HUES48 (cell line): ENCODE measurements at regions not wholly inside any gene's neighbourhood (a gene's known extent, or its start where the extent isn't known, plus 50 kb on each side); places are given as distances from the start of the nearest gene placed in this dataset.

Source experiments
- H3K27ac ChIP-seq: one replicate; pipeline ENCODE4 v1.7.0; 2013; ENCODE audit warnings: low read depth, low read length, inconsistent platforms
- H3K27me3 ChIP-seq: 2 replicates; pipeline ENCODE4 v1.6.1; 2013; ENCODE audit warnings: mild to moderate bottlenecking, low read length; ENCODE audit not compliant: control insufficient read depth, insufficient read depth
- H3K36me3 ChIP-seq: 2 replicates; pipeline ENCODE4 v1.6.1; 2013; ENCODE audit warnings: low read length; ENCODE audit not compliant: control insufficient read depth, insufficient read depth
- H3K4me1 ChIP-seq: 2 replicates; pipeline ENCODE4 v1.6.1; 2013; ENCODE audit warnings: mild to moderate bottlenecking, low read length; ENCODE audit not compliant: control insufficient read depth, insufficient read depth
- H3K4me3 ChIP-seq: 2 replicates; pipeline ENCODE4 v1.5.1; 2013; ENCODE audit warnings: mild to moderate bottlenecking, low read depth, low read length
- H3K9ac ChIP-seq: 2 replicates; pipeline ENCODE4 v1.6.1; 2013; ENCODE audit warnings: mild to moderate bottlenecking, low read depth, low read length, moderate library complexity
- H3K9me3 ChIP-seq: 2 replicates; pipeline ENCODE4 v1.6.1; 2013; ENCODE audit warnings: low read length; ENCODE audit not compliant: control insufficient read depth, insufficient read depth

- Histone ChIP-seq H3K27ac (peak overlapping the region; percentile 28), H3K36me3 (no peaks in the 10 kb centered on the region; the same call in 1 of the 2 replicates), H3K27me3 (no peaks in the 10 kb centered on the region), H3K4me1 (peaks cover 18% of the 10 kb centered on the region), H3K4me3 (no peak overlapping the region), H3K9me3 (no peaks in the 10 kb centered on the region), H3K9ac (no peak overlapping the region)
These were observed 157.8 kb downstream of the CCDC34 start for GRCh38 chr11:27205250-27205649.

GRCh38 chr11:27204529-27204928, 158.5 kb downstream of the CCDC34 start:
- Histone ChIP-seq H3K4me1 (peaks cover 18% of the 10 kb centered on the region), H3K4me3 (no peak overlapping the region), H3K27me3 (no peaks in the 10 kb centered on the region), H3K9me3 (no peaks in the 10 kb centered on the region), H3K36me3 (no peaks in the 10 kb centered on the region; the same call in 1 of the 2 replicates), H3K9ac (no peak overlapping the region), H3K27ac (no peak overlapping the region)

- Histone ChIP-seq H3K9me3 (no peaks in the 10 kb centered on the region), H3K4me1 (peaks cover 18% of the 10 kb centered on the region), H3K27ac (no peak overlapping the region), H3K9ac (no peak overlapping the region), H3K36me3 (no peaks in the 10 kb centered on the region), H3K4me3 (no peak overlapping the region), H3K27me3 (no peaks in the 10 kb centered on the region)
These were observed 159.9 kb downstream of the CCDC34 start for GRCh38 chr11:27203077-27203647.

- no peak overlapping the region for H3K4me3 ChIP-seq
- H3K4me1 ChIP-seq, result peaks cover 22% of the 10 kb centered on the region
- no peaks in the 10 kb centered on the region for H3K9me3 ChIP-seq
- H3K9ac ChIP-seq, result no peak overlapping the region
- H3K27ac ChIP-seq, result no peak overlapping the region
- H3K27me3 ChIP-seq, result no peaks in the 10 kb centered on the region
- H3K36me3 ChIP-seq, result no peaks in the 10 kb centered on the region
These were observed 161.1 kb downstream of the BBOX1 start for GRCh38 chr11:27201454-27202302.

GRCh38 chr11:27200779-27201453, 160.3 kb downstream of the BBOX1 start:
- Histone ChIP-seq H3K27ac (no peak overlapping the region), H3K9me3 (no peaks in the 10 kb centered on the region), H3K36me3 (no peaks in the 10 kb centered on the region), H3K4me3 (no peak overlapping the region), H3K4me1 (peaks cover 27% of the 10 kb centered on the region), H3K9ac (no peak overlapping the region), H3K27me3 (no peaks in the 10 kb centered on the region)

- peak overlapping the region; percentile 23 for H3K27ac ChIP-seq
- H3K27me3 ChIP-seq, result no peaks in the 10 kb centered on the region
- H3K4me3 ChIP-seq, result no peak overlapping the region
- H3K9me3 ChIP-seq, result no peaks in the 10 kb centered on the region
- H3K36me3 ChIP-seq, result no peaks in the 10 kb centered on the region
- H3K9ac ChIP-seq, result no peak overlapping the region
- H3K4me1 ChIP-seq, result peaks cover 10% of the 10 kb centered on the region; the same call in 1 of the 2 replicates
These were observed 155.7 kb downstream of the BBOX1 start for GRCh38 chr11:27196203-27196897.

- Histone ChIP-seq H3K27me3 (no peaks in the 10 kb centered on the region), H3K36me3 (no peaks in the 10 kb centered on the region), H3K9me3 (no peaks in the 10 kb centered on the region), H3K4me1 (peaks cover 10% of the 10 kb centered on the region; the same call in 1 of the 2 replicates), H3K4me3 (no peak overlapping the region), H3K27ac (no peak overlapping the region), H3K9ac (no peak overlapping the region)
These were observed 155.2 kb downstream of the BBOX1 start for GRCh38 chr11:27195837-27196202.

- H3K27ac ChIP-seq, result no peak overlapping the region
- H3K4me3 ChIP-seq, result no peak overlapping the region
- H3K9me3 ChIP-seq, result no peaks in the 10 kb centered on the region
- no peaks in the 10 kb centered on the region for H3K27me3 ChIP-seq
- H3K36me3 ChIP-seq, result no peaks in the 10 kb centered on the region
- H3K4me1 ChIP-seq, result peaks cover 10% of the 10 kb centered on the region; the same call in 1 of the 2 replicates
- no peak overlapping the region for H3K9ac ChIP-seq
These were observed 154.4 kb downstream of the BBOX1 start for GRCh38 chr11:27194976-27195375.

- Histone ChIP-seq H3K27me3 (no peaks in the 10 kb centered on the region), H3K4me1 (peaks cover 10% of the 10 kb centered on the region; the same call in 1 of the 2 replicates), H3K27ac (no peak overlapping the region), H3K36me3 (no peaks in the 10 kb centered on the region), H3K4me3 (no peak overlapping the region), H3K9me3 (no peaks in the 10 kb centered on the region), H3K9ac (no peak overlapping the region)
These were observed 153.0 kb downstream of the BBOX1 start for GRCh38 chr11:27193434-27194225.

- no peak overlapping the region for H3K4me3 ChIP-seq
- H3K36me3 ChIP-seq, result no peaks in the 10 kb centered on the region
- no peaks in the 10 kb centered on the region for H3K27me3 ChIP-seq
- H3K9me3 ChIP-seq, result no peaks in the 10 kb centered on the region
- no peak overlapping the region for H3K27ac ChIP-seq
- no peak overlapping the region for H3K9ac ChIP-seq
- H3K4me1 ChIP-seq, result peaks cover 10% of the 10 kb centered on the region; the same call in 1 of the 2 replicates
These were observed 151.6 kb downstream of the BBOX1 start for GRCh38 chr11:27192184-27192583.
